ENCODE measurements at regions not wholly inside any gene's neighbourhood (a gene's known extent, or its start where the extent isn't known, plus 50 kb on each side); places are given as distances from the start of the nearest gene placed in this dataset.

GRCh38 chr12:3928538-3929184 lies 55.5 kb upstream of the PARP11 start:
- no peak for TF ChIP-seq CTCF (IDR thresholded peaks at IDR 0.05)
- no peak for TF ChIP-seq POLR2A (IDR thresholded peaks at IDR 0.05)
